ENCODE measurements at regions not wholly inside any gene's neighbourhood (a gene's known extent, or its start where the extent isn't known, plus 50 kb on each side); places are given as distances from the start of the nearest gene placed in this dataset.

GRCh38 chr10:109432281-109432680 is 491.0 kb downstream of the XPNPEP1 start:
- no peak for DNase-seq (ENCODE audit: extremely low spot score)
- TF ChIP-seq CTCF (IDR thresholded peaks at IDR 0.05; ENCODE audit: control extremely low read depth, extremely low read depth, low read depth, missing control alignments): no peak
- ChIA-PET CTCF (no interaction called here), POLR2A (no interaction called here)

DNA sequence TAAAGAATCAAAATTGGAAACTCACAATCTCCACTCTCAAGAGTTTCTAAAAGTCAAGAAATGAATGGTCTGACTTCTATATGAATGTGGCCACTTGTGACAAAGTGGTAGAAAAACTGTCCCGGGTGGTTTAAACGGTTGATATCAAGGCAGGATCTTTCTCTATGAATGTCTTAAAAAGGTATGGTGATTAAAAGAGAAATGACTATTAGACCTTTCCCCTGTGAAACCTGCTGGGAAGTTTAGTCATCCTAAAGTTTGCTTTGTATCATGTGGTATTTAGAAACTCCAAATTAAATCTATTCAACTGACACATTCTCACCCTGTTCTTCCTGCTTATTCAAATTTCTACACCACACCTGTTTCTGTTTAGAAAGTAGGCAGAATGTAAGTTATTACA is 492.5 kb downstream of the XPNPEP1 start:
- no peak for TF ChIP-seq CTCF (IDR thresholded peaks at IDR 0.05; ENCODE audit: control extremely low read depth, extremely low read depth, low read depth, missing control alignments)
- DNase-seq (ENCODE audit: extremely low spot score): no peak
- ChIA-PET POLR2A (no interaction called here), CTCF (no interaction called here)

GRCh38 chr10:109430043-109430760 is 493.1 kb downstream of the XPNPEP1 start:
- ChIA-PET POLR2A (no interaction called here), CTCF (no interaction called here)
- DNase-seq (ENCODE audit: extremely low spot score): no peak

GRCh38 chr10:109428775-109429491 is 494.4 kb downstream of the XPNPEP1 start:
- POLR2A ChIA-PET: no interaction called here
- CTCF ChIA-PET: no interaction called here
- DNase-seq (ENCODE audit: extremely low spot score): no peak
- no peak for TF ChIP-seq CTCF (IDR thresholded peaks at IDR 0.05; ENCODE audit: control extremely low read depth, extremely low read depth, low read depth, missing control alignments)

More at GRCh38 chr10:109430043-109430760, 493.1 kb downstream of the XPNPEP1 start:
- TF ChIP-seq CTCF (IDR thresholded peaks at IDR 0.05; ENCODE audit: control extremely low read depth, extremely low read depth, low read depth, missing control alignments): no peak

DNA sequence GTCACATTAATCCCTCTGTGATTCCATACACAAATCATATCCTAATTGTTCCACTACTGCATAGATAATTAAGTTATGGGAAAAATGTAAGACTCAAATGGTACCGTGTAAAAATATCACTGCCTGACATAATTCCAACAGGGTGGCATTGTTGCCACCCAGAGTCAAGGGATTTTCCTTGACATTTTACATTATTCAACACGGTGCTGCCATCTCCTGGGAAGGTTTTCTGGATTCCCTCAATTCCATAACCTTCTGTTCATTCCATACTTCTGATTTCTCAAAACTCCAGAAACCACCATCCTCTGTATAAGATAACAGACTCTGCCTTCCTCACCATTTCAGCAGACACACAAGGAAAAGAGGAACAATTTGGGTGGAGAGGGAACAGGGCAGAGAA is 495.9 kb downstream of the XPNPEP1 start:
- ChIA-PET CTCF (no interaction called here), POLR2A (no interaction called here)
- no peak for TF ChIP-seq CTCF (IDR thresholded peaks at IDR 0.05; ENCODE audit: control extremely low read depth, extremely low read depth, low read depth, missing control alignments)
- no peak for DNase-seq (ENCODE audit: extremely low spot score)

GRCh38 chr10:109426987-109427386 is 496.3 kb downstream of the XPNPEP1 start:
- DNase-seq (ENCODE audit: extremely low spot score): no peak
- POLR2A ChIA-PET: no interaction called here
- no peak for TF ChIP-seq CTCF (IDR thresholded peaks at IDR 0.05; ENCODE audit: control extremely low read depth, extremely low read depth, low read depth, missing control alignments)
- CTCF ChIA-PET: no interaction called here

Data from GM10248 (cell line).